OCI-LY3 (cell line): ENCODE measurements at regions not wholly inside any gene's neighbourhood (a gene's known extent, or its start where the extent isn't known, plus 50 kb on each side); places are given as distances from the start of the nearest gene placed in this dataset.

Experiments
- CTCF ChIP-seq: fragments of 200-600, 300-600 bp; sonication (generic); IDR thresholded peaks from 2 replicates; pipeline ENCODE4 v1.5.1; 2014; ENCODE audit warnings: antibody characterized with exemption, low read length, low read depth
- EZH2phosphoT487 ChIP-seq: fragments of 200-600 bp; shearing (Covaris generic); IDR thresholded peaks from 2 replicates; pipeline ENCODE4 v1.6.1; 2018; ENCODE audit warnings: antibody characterized with exemption, mixed run types, low read depth

DNA sequence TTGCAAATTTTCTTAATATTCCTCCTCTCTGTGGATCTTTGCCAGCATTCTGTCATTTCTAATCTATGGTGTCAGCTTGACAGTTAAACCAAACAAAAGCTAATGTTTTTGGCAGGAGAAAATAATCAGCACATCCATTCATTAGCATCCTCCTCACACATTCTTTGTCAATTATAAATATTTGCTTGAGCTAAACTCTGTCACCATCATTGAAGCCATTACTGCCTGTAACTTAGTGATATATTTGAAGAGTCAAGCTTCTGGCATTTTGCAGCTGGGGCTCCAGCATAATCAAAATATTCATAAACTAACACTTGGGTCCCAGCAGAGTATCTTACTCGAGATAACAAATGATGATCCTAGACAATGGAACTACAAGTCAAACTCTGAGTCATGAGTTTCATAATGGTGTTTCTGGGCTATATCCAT lies 126.1 kb downstream of the EIF4E start:
- TF ChIP-seq CTCF (no peak), EZH2phosphoT487 (no peak)
